ENCODE measurements at regions not wholly inside any gene's neighbourhood (a gene's known extent, or its start where the extent isn't known, plus 50 kb on each side); places are given as distances from the start of the nearest gene placed in this dataset.

GRCh38 chr5:33037076-33037475, 326.0 kb downstream of the NPR3 start:
- Mint-ChIP-seq H3K4me3 (no peak overlapping the region), H3K4me1 (ENCODE audit: low read depth) (no peaks in the 10 kb centered on the region), H3K27me3 (ENCODE audit: low read depth) (no peaks in the 10 kb centered on the region), H3K27ac (no peak overlapping the region), H3K36me3 (ENCODE audit: low read depth) (no peaks in the 10 kb centered on the region), H3K9me3 (no peaks in the 10 kb centered on the region)
- no peak for DNase-seq (ENCODE audit: low spot score)

DNA sequence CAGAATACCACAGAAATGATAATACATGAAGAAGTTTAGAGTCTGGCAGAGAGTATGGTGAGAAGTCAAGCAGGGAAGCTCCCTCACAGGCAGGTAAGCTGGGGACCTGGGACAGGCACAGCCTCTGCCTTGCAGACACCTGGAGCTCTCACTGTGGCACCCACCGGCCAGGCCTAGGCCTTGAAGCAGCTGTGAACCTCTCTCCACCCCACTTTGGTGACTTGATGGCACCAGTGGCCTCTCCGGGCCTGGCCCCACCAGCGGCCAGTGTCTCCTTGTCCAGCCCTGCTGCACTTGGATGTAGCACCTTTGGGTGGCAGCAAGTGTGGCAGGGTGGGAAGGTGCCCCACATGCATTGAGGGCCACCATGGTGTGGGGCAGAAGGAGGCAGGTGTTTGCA, 330.5 kb downstream of the NPR3 start:
- no peak overlapping the region for H3K4me3 Mint-ChIP-seq
- no peaks in the 10 kb centered on the region for H3K27me3 Mint-ChIP-seq (ENCODE audit: low read depth)
- no peak overlapping the region for H3K27ac Mint-ChIP-seq
- no peaks in the 10 kb centered on the region for H3K36me3 Mint-ChIP-seq (ENCODE audit: low read depth)
- H3K9me3 Mint-ChIP-seq, result no peaks in the 10 kb centered on the region
- no peak for DNase-seq (ENCODE audit: low spot score)
- H3K4me1 Mint-ChIP-seq (ENCODE audit: low read depth), result no peaks in the 10 kb centered on the region

GRCh38 chr5:33043343-33043997, 332.3 kb downstream of the NPR3 start:
- Mint-ChIP-seq H3K4me3 (no peak overlapping the region), H3K9me3 (no peaks in the 10 kb centered on the region), H3K4me1 (ENCODE audit: low read depth) (no peaks in the 10 kb centered on the region), H3K27me3 (ENCODE audit: low read depth) (no peaks in the 10 kb centered on the region), H3K27ac (no peak overlapping the region), H3K36me3 (ENCODE audit: low read depth) (no peaks in the 10 kb centered on the region)
- DNase-seq (ENCODE audit: low spot score), result no peak

DNA sequence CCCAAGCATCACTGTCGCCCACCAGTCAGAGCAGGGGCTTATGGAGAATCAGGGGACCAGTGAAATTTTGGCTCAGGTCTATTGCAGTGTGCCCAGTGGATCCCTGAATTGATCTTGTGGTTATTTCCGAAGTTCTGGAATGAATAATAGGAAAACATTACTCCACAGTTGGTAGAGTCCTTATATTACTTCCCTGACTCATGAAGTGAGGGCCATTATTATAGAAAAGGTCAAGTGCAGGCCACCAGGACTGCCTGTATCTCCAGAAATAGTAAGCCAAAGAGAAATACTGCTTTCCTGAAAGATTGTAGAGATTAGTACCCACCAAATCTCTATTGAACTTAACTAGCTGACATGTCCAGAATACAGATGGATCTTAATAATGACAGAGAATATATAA, 335.0 kb downstream of the NPR3 start:
- DNase-seq (ENCODE audit: low spot score), result no peak
- H3K9me3 Mint-ChIP-seq, result no peaks in the 10 kb centered on the region
- no peak overlapping the region for H3K27ac Mint-ChIP-seq
- H3K36me3 Mint-ChIP-seq (ENCODE audit: low read depth), result no peaks in the 10 kb centered on the region
- no peaks in the 10 kb centered on the region for H3K4me1 Mint-ChIP-seq (ENCODE audit: low read depth)
- H3K27me3 Mint-ChIP-seq (ENCODE audit: low read depth), result no peaks in the 10 kb centered on the region
- no peak overlapping the region for H3K4me3 Mint-ChIP-seq

- Mint-ChIP-seq H3K27me3 (ENCODE audit: low read depth) (no peaks in the 10 kb centered on the region), H3K27ac (no peak overlapping the region), H3K4me3 (no peak overlapping the region), H3K36me3 (ENCODE audit: low read depth) (no peaks in the 10 kb centered on the region), H3K4me1 (ENCODE audit: low read depth) (no peaks in the 10 kb centered on the region), H3K9me3 (no peaks in the 10 kb centered on the region)
- no peak for DNase-seq (ENCODE audit: low spot score)
Measured at GRCh38 chr5:33048315-33048714, 337.2 kb downstream of the NPR3 start.

GRCh38 chr5:33049298-33049697, 338.2 kb downstream of the NPR3 start:
- Mint-ChIP-seq H3K9me3 (peaks cover 5% of the 10 kb centered on the region), H3K4me3 (no peak overlapping the region), H3K27ac (no peak overlapping the region), H3K4me1 (ENCODE audit: low read depth) (no peaks in the 10 kb centered on the region), H3K27me3 (ENCODE audit: low read depth) (no peaks in the 10 kb centered on the region), H3K36me3 (ENCODE audit: low read depth) (no peaks in the 10 kb centered on the region)
- no peak for DNase-seq (ENCODE audit: low spot score)

- H3K36me3 Mint-ChIP-seq (ENCODE audit: low read depth), result no peaks in the 10 kb centered on the region
- DNase-seq (ENCODE audit: low spot score), result no peak
- no peak overlapping the region for H3K4me3 Mint-ChIP-seq
- H3K4me1 Mint-ChIP-seq (ENCODE audit: low read depth), result no peaks in the 10 kb centered on the region
- H3K9me3 Mint-ChIP-seq, result peaks cover 5% of the 10 kb centered on the region
- H3K27me3 Mint-ChIP-seq (ENCODE audit: low read depth), result no peaks in the 10 kb centered on the region
- no peak overlapping the region for H3K27ac Mint-ChIP-seq
Measured at GRCh38 chr5:33049842-33050241, 338.7 kb downstream of the NPR3 start.

DNA sequence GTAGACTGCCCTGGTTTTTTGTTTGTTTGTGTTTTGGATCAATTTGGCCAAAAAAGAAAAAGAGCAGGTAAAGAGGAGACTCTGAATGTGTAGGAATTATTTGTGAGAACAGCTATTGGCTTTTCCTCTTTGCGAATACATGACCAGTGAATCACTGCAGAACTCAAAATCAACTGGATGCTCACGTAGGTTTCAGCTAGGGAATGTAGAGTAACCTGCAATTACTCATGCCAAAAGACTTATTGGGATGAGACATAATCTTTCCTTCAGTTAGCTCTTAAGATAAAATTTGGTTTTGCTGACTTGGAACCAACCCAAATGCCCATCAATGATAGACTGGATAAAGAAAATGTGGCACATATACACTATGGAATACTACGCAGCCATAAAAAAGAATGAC, 348.0 kb downstream of the NPR3 start:
- no peaks in the 10 kb centered on the region for H3K4me1 Mint-ChIP-seq (ENCODE audit: low read depth)
- peaks cover 13% of the 10 kb centered on the region for H3K9me3 Mint-ChIP-seq
- DNase-seq (ENCODE audit: low spot score), result no peak
- no peak overlapping the region for H3K4me3 Mint-ChIP-seq
- no peak overlapping the region for H3K27ac Mint-ChIP-seq
- H3K27me3 Mint-ChIP-seq (ENCODE audit: low read depth), result no peaks in the 10 kb centered on the region
- no peaks in the 10 kb centered on the region for H3K36me3 Mint-ChIP-seq (ENCODE audit: low read depth)

GRCh38 chr5:33065131-33065530, 354.0 kb downstream of the NPR3 start:
- H3K36me3 Mint-ChIP-seq (ENCODE audit: low read depth), result no peaks in the 10 kb centered on the region
- H3K4me3 Mint-ChIP-seq, result no peak overlapping the region
- no peaks in the 10 kb centered on the region for H3K9me3 Mint-ChIP-seq
- no peak overlapping the region for H3K27ac Mint-ChIP-seq
- DNase-seq (ENCODE audit: low spot score), result no peak
- no peaks in the 10 kb centered on the region for H3K27me3 Mint-ChIP-seq (ENCODE audit: low read depth)
- no peaks in the 10 kb centered on the region for H3K4me1 Mint-ChIP-seq (ENCODE audit: low read depth)

DNA sequence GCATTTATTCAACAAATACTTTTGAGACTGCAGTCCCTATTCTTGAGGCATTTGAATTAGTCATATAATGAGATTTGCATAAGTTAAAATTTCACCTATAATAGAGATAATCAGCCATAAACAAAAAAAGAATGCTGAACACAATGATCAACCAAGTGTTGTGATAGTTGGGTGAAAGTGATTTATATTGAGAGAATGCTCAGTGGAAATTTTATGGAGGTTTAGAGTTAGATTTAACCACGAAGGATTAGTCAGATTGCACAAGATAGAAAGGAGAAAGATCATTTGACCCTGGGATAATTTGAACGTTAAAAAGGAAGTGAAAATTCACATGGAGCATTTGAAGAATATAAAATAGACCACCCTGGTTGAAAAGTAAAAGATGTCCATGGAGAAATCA, 356.2 kb downstream of the NPR3 start:
- Mint-ChIP-seq H3K4me3 (no peak overlapping the region), H3K27ac (no peak overlapping the region), H3K9me3 (no peaks in the 10 kb centered on the region), H3K36me3 (ENCODE audit: low read depth) (no peaks in the 10 kb centered on the region), H3K27me3 (ENCODE audit: low read depth) (no peaks in the 10 kb centered on the region), H3K4me1 (ENCODE audit: low read depth) (no peaks in the 10 kb centered on the region)
- no peak for DNase-seq (ENCODE audit: low spot score)

DNA sequence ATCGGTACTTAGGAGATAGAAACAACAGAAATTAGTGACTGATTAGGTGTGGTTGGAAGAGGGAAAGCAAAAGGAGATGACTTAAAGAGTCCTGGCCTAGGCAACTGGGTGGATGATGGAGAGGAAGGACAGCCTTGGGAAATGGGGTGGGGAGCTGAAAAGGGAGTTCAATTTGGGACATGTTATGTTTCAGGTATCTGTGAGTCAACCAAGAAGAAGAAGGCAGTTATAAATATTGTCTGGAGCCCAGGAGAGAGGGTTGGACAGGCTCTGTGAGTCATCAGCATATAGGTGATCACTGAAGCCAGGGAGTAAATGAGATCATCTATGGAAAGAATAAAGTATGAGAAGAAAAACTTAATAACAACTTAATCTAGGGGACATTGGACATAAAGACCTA, 357.7 kb downstream of the NPR3 start:
- no peaks in the 10 kb centered on the region for H3K36me3 Mint-ChIP-seq (ENCODE audit: low read depth)
- H3K9me3 Mint-ChIP-seq, result no peaks in the 10 kb centered on the region
- no peak for DNase-seq (ENCODE audit: low spot score)
- H3K4me3 Mint-ChIP-seq, result no peak overlapping the region
- no peak overlapping the region for H3K27ac Mint-ChIP-seq
- H3K27me3 Mint-ChIP-seq (ENCODE audit: low read depth), result no peaks in the 10 kb centered on the region
- H3K4me1 Mint-ChIP-seq (ENCODE audit: low read depth), result no peaks in the 10 kb centered on the region

- Mint-ChIP-seq H3K4me3 (no peak overlapping the region), H3K9me3 (no peaks in the 10 kb centered on the region), H3K4me1 (ENCODE audit: low read depth) (no peaks in the 10 kb centered on the region), H3K27ac (no peak overlapping the region), H3K36me3 (ENCODE audit: low read depth) (no peaks in the 10 kb centered on the region), H3K27me3 (ENCODE audit: low read depth) (no peaks in the 10 kb centered on the region)
- no peak for DNase-seq (ENCODE audit: low spot score)
Measured at GRCh38 chr5:33072296-33072695, 361.2 kb downstream of the NPR3 start.

GRCh38 chr5:33072726-33073125, 361.6 kb downstream of the NPR3 start:
- no peaks in the 10 kb centered on the region for H3K27me3 Mint-ChIP-seq (ENCODE audit: low read depth)
- H3K9me3 Mint-ChIP-seq, result no peaks in the 10 kb centered on the region
- H3K27ac Mint-ChIP-seq, result no peak overlapping the region
- H3K36me3 Mint-ChIP-seq (ENCODE audit: low read depth), result no peaks in the 10 kb centered on the region
- no peak overlapping the region for H3K4me3 Mint-ChIP-seq
- no peaks in the 10 kb centered on the region for H3K4me1 Mint-ChIP-seq (ENCODE audit: low read depth)
- DNase-seq (ENCODE audit: low spot score), result no peak

DNA sequence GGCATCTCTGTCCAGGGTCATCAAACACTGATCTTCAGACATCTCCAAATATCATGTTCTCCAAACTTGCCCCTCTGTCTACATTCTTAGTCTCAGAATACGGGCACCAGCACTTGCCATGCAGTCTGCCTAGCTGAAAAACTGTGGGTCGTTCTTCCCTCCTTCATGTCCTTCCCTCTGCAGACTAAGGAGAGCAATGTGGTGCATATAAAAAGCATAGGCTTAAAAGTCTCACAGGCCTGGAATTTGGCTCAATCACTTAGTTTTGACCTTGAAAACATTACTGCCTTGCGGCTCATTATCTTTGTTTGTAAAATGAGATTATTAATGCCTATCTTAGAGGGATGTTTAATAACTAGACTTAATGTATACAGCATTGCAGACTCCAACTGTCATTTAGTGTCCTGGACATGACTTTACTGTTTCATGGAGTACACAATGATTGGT, 362.8 kb downstream of the NPR3 start:
- no peak overlapping the region for H3K27ac Mint-ChIP-seq
- H3K36me3 Mint-ChIP-seq (ENCODE audit: low read depth), result no peaks in the 10 kb centered on the region
- no peaks in the 10 kb centered on the region for H3K4me1 Mint-ChIP-seq (ENCODE audit: low read depth)
- H3K4me3 Mint-ChIP-seq, result no peak overlapping the region
- H3K9me3 Mint-ChIP-seq, result no peaks in the 10 kb centered on the region
- H3K27me3 Mint-ChIP-seq (ENCODE audit: low read depth), result no peaks in the 10 kb centered on the region
- DNase-seq (ENCODE audit: low spot score), result no peak

DNA sequence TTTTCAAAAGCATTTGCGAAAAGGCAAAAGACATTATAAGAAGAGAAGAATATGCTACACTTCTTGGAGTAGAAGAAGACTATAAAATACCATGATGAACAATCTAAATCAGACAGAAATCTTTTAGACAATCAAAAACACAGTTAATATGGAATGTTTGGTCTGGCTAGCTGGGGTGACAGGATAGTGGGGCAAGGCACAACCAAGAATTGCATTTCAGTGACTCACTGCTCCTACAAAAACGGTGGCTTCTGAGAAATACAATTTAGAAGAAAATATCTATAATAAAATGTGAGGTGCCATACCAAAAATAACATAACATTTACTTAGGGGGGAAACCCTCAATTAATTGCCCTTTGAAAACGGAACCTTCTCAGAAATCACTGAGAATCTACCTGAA, 363.4 kb downstream of the NPR3 start:
- H3K27me3 Mint-ChIP-seq (ENCODE audit: low read depth), result no peaks in the 10 kb centered on the region
- H3K4me3 Mint-ChIP-seq, result no peak overlapping the region
- DNase-seq (ENCODE audit: low spot score), result no peak
- H3K36me3 Mint-ChIP-seq (ENCODE audit: low read depth), result no peaks in the 10 kb centered on the region
- H3K27ac Mint-ChIP-seq, result no peak overlapping the region
- no peaks in the 10 kb centered on the region for H3K4me1 Mint-ChIP-seq (ENCODE audit: low read depth)
- no peaks in the 10 kb centered on the region for H3K9me3 Mint-ChIP-seq
